Esophagus mucosa (tissue), 1 donor: ENCODE measurements at regions not wholly inside any gene's neighbourhood (a gene's known extent, or its start where the extent isn't known, plus 50 kb on each side); places are given as distances from the start of the nearest gene placed in this dataset.
A peak's percentile ranks its signal among the peaks of the same experiment; 100 is the strongest.

Experiments used
- ATAC-seq: fragments of 200-7000 bp; cut with Tn5 transposase; one replicate; pipeline ENCODE4 v1.9.1; 2020
- donor health status: DM: yes; HTN: yes; CAD: no.

- no peak for ATAC-seq
Observed at GRCh38 chr11:111091321-111091938, 154.1 kb upstream of the POU2AF2 start.

GRCh38 chr11:111089759-111090158, 155.8 kb upstream of the POU2AF2 start:
- no peak for ATAC-seq

GRCh38 chr11:111088847-111089355, 156.6 kb upstream of the POU2AF2 start:
- ATAC-seq: no peak

- ATAC-seq: no peak
Observed at GRCh38 chr11:111086058-111086457, 159.5 kb upstream of the POU2AF2 start.

- no peak for ATAC-seq
Observed at GRCh38 chr11:111082664-111083063, 162.9 kb upstream of the POU2AF2 start.

GRCh38 chr11:111081021-111081511, 164.5 kb upstream of the POU2AF2 start:
- no peak for ATAC-seq

- ATAC-seq: no peak
Observed at GRCh38 chr11:111077530-111078322, 167.8 kb upstream of the POU2AF2 start.

- no peak for ATAC-seq
Observed at GRCh38 chr11:111069066-111069465, 176.5 kb upstream of the POU2AF2 start.

GRCh38 chr11:111067994-111068393, 177.5 kb upstream of the POU2AF2 start:
- no peak for ATAC-seq

- ATAC-seq: no peak
Observed at GRCh38 chr11:111066846-111067245, 178.7 kb upstream of the POU2AF2 start.

GRCh38 chr11:111063726-111064517, 181.6 kb upstream of the POU2AF2 start:
- ATAC-seq: peak; percentile 34

GRCh38 chr11:111062420-111062819, 183.1 kb upstream of the POU2AF2 start:
- no peak for ATAC-seq

- ATAC-seq: peak; percentile 86
Observed at GRCh38 chr11:111059726-111060125, 185.8 kb upstream of the POU2AF2 start.

GRCh38 chr11:111049131-111049530, 196.4 kb upstream of the POU2AF2 start:
- no peak for ATAC-seq

GRCh38 chr11:111047374-111047773, 198.2 kb upstream of the POU2AF2 start:
- no peak for ATAC-seq

GRCh38 chr11:111046291-111046690, 199.2 kb upstream of the POU2AF2 start:
- ATAC-seq: no peak

GRCh38 chr11:111045874-111046273, 199.7 kb upstream of the POU2AF2 start:
- no peak for ATAC-seq

GRCh38 chr11:111045407-111045803, 200.1 kb upstream of the POU2AF2 start:
- ATAC-seq: no peak

- ATAC-seq: no peak
Observed at GRCh38 chr11:111044751-111045406, 200.6 kb upstream of the POU2AF2 start.

GRCh38 chr11:111039982-111040381, 205.5 kb upstream of the POU2AF2 start:
- no peak for ATAC-seq

GRCh38 chr11:111035746-111036145, 209.8 kb upstream of the POU2AF2 start:
- ATAC-seq: no peak

- ATAC-seq: no peak
Observed at GRCh38 chr11:111026241-111026640, 219.3 kb upstream of the POU2AF2 start.

GRCh38 chr11:111021131-111021530, 224.4 kb upstream of the POU2AF2 start:
- ATAC-seq: no peak
